H1 (cell line): ENCODE measurements at regions not wholly inside any gene's neighbourhood (a gene's known extent, or its start where the extent isn't known, plus 50 kb on each side); places are given as distances from the start of the nearest gene placed in this dataset.

Experiments
- CTCF ChIA-PET: fragments of 300-600 bp; sonication (Branson Sonifier 250); formaldehyde crosslinking; loops from one replicate; lab custom pipeline; 2021; ENCODE audit not compliant: partially characterized antibody; lab: Charles Lee
- POLR2A ChIA-PET: fragments of 300-600 bp; sonication (Branson Sonifier 250); formaldehyde crosslinking; loops from one replicate; lab custom pipeline; 2021; ENCODE audit warnings: inconsistent platforms; ENCODE audit not compliant: partially characterized antibody; lab: Charles Lee
- DNase-seq, 2 experiments: peaks; one replicate each; pipeline versions ENCODE4 v3.0.0 to v3.0.0-alpha.2; 2010 to 2022; ENCODE audit warnings: low spot score in 2 of 2, low read depth in 1 of 2, mixed read lengths in 1 of 2
- FAIRE-seq: peaks from 2 replicates; lab custom pipeline; 2011; peaks lifted over from hg19 to GRCh38; lab: Jason Lieb, UNC
- H2AFZ ChIP-seq: 2 replicates; pipeline ENCODE4 v1.8.1; 2012; ENCODE audit warnings: low read length, inconsistent platforms
- H2AK5ac ChIP-seq: 2 replicates; pipeline ENCODE4 v1.6.1; 2013; ENCODE audit warnings: low read depth, low read length
- H2BK120ac ChIP-seq: replicated peaks from 2 replicates; pipeline ENCODE3; 2013; ENCODE audit warnings: low read depth, low read length, inconsistent platforms
- H2BK12ac ChIP-seq: 2 replicates; pipeline ENCODE4 v1.6.1; 2013; ENCODE audit warnings: low read depth, low read length
- H2BK15ac ChIP-seq: 2 replicates; pipeline ENCODE4 v1.6.1; 2013; ENCODE audit warnings: low read length
- H2BK20ac ChIP-seq: 2 replicates; pipeline ENCODE4 v1.6.1; 2013; ENCODE audit warnings: low read length
- H2BK5ac ChIP-seq: 2 replicates; pipeline ENCODE4 v1.6.1; 2013; ENCODE audit warnings: low read depth, low read length
- H3K14ac ChIP-seq: 2 replicates; pipeline ENCODE4 v1.6.1; 2013; ENCODE audit warnings: inconsistent platforms; ENCODE audit not compliant: insufficient read length
- H3K18ac ChIP-seq: 2 replicates; pipeline ENCODE4 v1.6.1; 2013; ENCODE audit warnings: low read length; ENCODE audit errors: extremely low read depth
- H3K23ac ChIP-seq: 2 replicates; pipeline ENCODE4 v1.6.1; 2013; ENCODE audit warnings: inconsistent platforms; ENCODE audit not compliant: insufficient read length
- H3K23me2 ChIP-seq: 2 replicates; pipeline ENCODE4 v1.6.1; 2013; ENCODE audit warnings: low read depth, low read length
- H3K27ac ChIP-seq: 2 replicates; pipeline ENCODE4 v1.6.1; 2011; ENCODE audit warnings: low read depth, low read length, inconsistent platforms
- H3K27me3 ChIP-seq, 4 experiments: replicated peaks in 1 of 4; 1 replicate in 1 of 4; 2 replicates in 3 of 4; pipeline versions ENCODE4 v1.6.1 to v1.8.1; 2011 to 2013; ENCODE audit warnings: low read length in 3 of 4, mild to moderate bottlenecking in 3 of 4, inconsistent platforms in 2 of 4, mixed read lengths in 2 of 4, moderate library complexity in 1 of 4; ENCODE audit not compliant: control insufficient read depth in 3 of 4, insufficient read depth in 3 of 4; ENCODE audit errors: extremely low read depth in 1 of 4
- H3K36me3 ChIP-seq, 4 experiments: 2 replicates each; pipeline versions ENCODE4 v1.6.1 to v1.8.1; 2011 to 2013; ENCODE audit warnings: mild to moderate bottlenecking in 4 of 4, low read length in 3 of 4, moderate library complexity in 2 of 4, control low read depth in 1 of 4, inconsistent platforms in 1 of 4; ENCODE audit not compliant: insufficient read depth in 4 of 4, control insufficient read depth in 2 of 4
- H3K4ac ChIP-seq: replicated peaks from 2 replicates; pipeline ENCODE3; 2013; ENCODE audit warnings: low read length, low read depth, mixed read lengths, inconsistent platforms; ENCODE audit not compliant: insufficient read length
- H3K4me1 ChIP-seq, 4 experiments: replicated peaks in 1 of 4; 1 replicate in 1 of 4; 2 replicates in 3 of 4; pipeline versions ENCODE4 v1.6.1 to v1.8.1; 2011 to 2013; ENCODE audit warnings: low read length in 3 of 4, inconsistent platforms in 2 of 4, mixed read lengths in 1 of 4; ENCODE audit not compliant: insufficient read depth in 4 of 4, control insufficient read depth in 3 of 4
- H3K4me2 ChIP-seq, 2 experiments: 2 replicates each; pipeline versions ENCODE4 v1.6.1 to v1.8.1; 2011 to 2013; ENCODE audit warnings: low read depth in 2 of 2, low read length in 2 of 2, control low read depth in 1 of 2, inconsistent platforms in 1 of 2, mild to moderate bottlenecking in 1 of 2; ENCODE audit not compliant: insufficient read depth in 1 of 2
- H3K4me3 ChIP-seq, 4 experiments: fragments of 200-600, 300-600 bp in 1 of 4; sonication (generic), shearing (Covaris generic), sonication (Bioruptor Twin) in 1 of 4; 2 replicates each; pipeline versions ENCODE4 v1.5.1 to v1.8.1; 2011 to 2016; ENCODE audit warnings: low read length in 4 of 4, low read depth in 3 of 4, control low read depth in 2 of 4, inconsistent platforms in 2 of 4, mild to moderate bottlenecking in 2 of 4, mixed read lengths in 1 of 4, moderate library complexity in 1 of 4; ENCODE audit not compliant: insufficient read depth in 2 of 4; ENCODE audit errors: extremely low read depth in 1 of 4
- H3K56ac ChIP-seq: replicated peaks from 2 replicates; pipeline ENCODE3; 2013; ENCODE audit warnings: low read depth, mild to moderate bottlenecking, mixed read lengths, low read length, inconsistent platforms; ENCODE audit not compliant: insufficient read length
- H3K79me1 ChIP-seq: 2 replicates; pipeline ENCODE4 v1.6.1; 2013; ENCODE audit warnings: low read depth, low read length, control low read depth
- H3K79me2 ChIP-seq, 2 experiments: 2 replicates each; pipeline versions ENCODE4 v1.6.1 to v1.8.1; 2012 to 2013; ENCODE audit warnings: low read length in 2 of 2, mild to moderate bottlenecking in 2 of 2, inconsistent platforms in 1 of 2; ENCODE audit not compliant: insufficient read depth in 2 of 2, control insufficient read depth in 1 of 2
- H3K9ac ChIP-seq, 4 experiments: replicated peaks in 1 of 4; 1 replicate in 1 of 4; 2 replicates in 3 of 4; pipeline versions ENCODE4 v1.6.1 to v1.8.1; 2011 to 2013; ENCODE audit warnings: low read depth in 3 of 4, low read length in 3 of 4, control low read depth in 2 of 4, mild to moderate bottlenecking in 2 of 4, moderate library complexity in 2 of 4, inconsistent platforms in 1 of 4; ENCODE audit errors: extremely low read depth in 1 of 4
- H3K9me3 ChIP-seq, 2 experiments: 2 replicates each; pipeline versions ENCODE4 v1.6.1 to v1.8.1; 2012 to 2013; ENCODE audit warnings: mild to moderate bottlenecking in 2 of 2, moderate library complexity in 2 of 2, control low read depth in 1 of 2, inconsistent platforms in 1 of 2, low read depth in 1 of 2, low read length in 1 of 2, mixed read lengths in 1 of 2; ENCODE audit not compliant: insufficient read depth in 2 of 2
- H4K20me1 ChIP-seq, 2 experiments: replicated peaks in 1 of 2; 2 replicates each; pipeline versions ENCODE3 to v1.8.1; 2011 to 2013; ENCODE audit warnings: inconsistent platforms in 2 of 2, low read length in 2 of 2, mild to moderate bottlenecking in 1 of 2; ENCODE audit not compliant: insufficient read depth in 2 of 2, control insufficient read depth in 1 of 2
- H4K5ac ChIP-seq: 2 replicates; pipeline ENCODE4 v1.6.1; 2013; ENCODE audit warnings: low read length, low read depth, mixed read lengths, inconsistent platforms; ENCODE audit not compliant: insufficient read length
- H4K8ac ChIP-seq: 2 replicates; pipeline ENCODE4 v1.8.0; 2013; ENCODE audit warnings: mild to moderate bottlenecking, moderate library complexity, low read length, inconsistent platforms; ENCODE audit not compliant: insufficient read depth; ENCODE audit errors: extremely low read depth
- H4K91ac ChIP-seq: replicated peaks from 2 replicates; pipeline ENCODE3; 2013; ENCODE audit warnings: low read length, mixed read lengths, inconsistent platforms; ENCODE audit not compliant: insufficient read length
- E2F6 ChIP-seq: IDR thresholded peaks from 2 replicates; pipeline ENCODE4 v1.6.1; 2012; ENCODE audit warnings: inconsistent platforms
- JUN ChIP-seq: IDR thresholded peaks from 2 replicates; pipeline ENCODE4 v1.6.1; 2011; ENCODE audit warnings: low read depth, mild to moderate bottlenecking, improper control_type of control experiment, low read length
- KDM1A ChIP-seq: fragments of 200-600, 300-600 bp; sonication (generic); IDR thresholded peaks from 2 replicates; pipeline ENCODE4 v1.7.1; 2016; ENCODE audit warnings: mild to moderate bottlenecking, low read length, borderline replicate concordance
- TAF7 ChIP-seq: optimal IDR thresholded peaks from 2 replicates; pipeline ENCODE3; 2011; ENCODE audit warnings: low read depth, mild to moderate bottlenecking, inconsistent platforms, low read length, moderate library complexity, borderline replicate concordance
- ZNF274 ChIP-seq: IDR thresholded peaks from 2 replicates; pipeline ENCODE4 v1.7.0; 2012; ENCODE audit warnings: low read length, borderline replicate concordance; ENCODE audit errors: extremely low read depth
- WGBS, 2 experiments: shearing (Covaris generic) in 1 of 2; methylation state at CpG; one replicate each; pipeline versions ENCODE4 v1.1.6 to v1.1.7; 2013 to 2015; ENCODE audit warnings: low lambda C conversion rate in 2 of 2, mixed read lengths in 2 of 2, inconsistent platforms in 1 of 2, low coverage in 1 of 2, missing lambda C conversion rate in 1 of 2; ENCODE audit not compliant: insufficient replicate concordance in 2 of 2, insufficient coverage in 1 of 2, insufficient read length in 1 of 2; ENCODE audit errors: extremely low coverage in 1 of 2, missing lambda C conversion rate in 1 of 2; 5-methylcytosine and 5-hydroxymethylcytosine counted together

DNA sequence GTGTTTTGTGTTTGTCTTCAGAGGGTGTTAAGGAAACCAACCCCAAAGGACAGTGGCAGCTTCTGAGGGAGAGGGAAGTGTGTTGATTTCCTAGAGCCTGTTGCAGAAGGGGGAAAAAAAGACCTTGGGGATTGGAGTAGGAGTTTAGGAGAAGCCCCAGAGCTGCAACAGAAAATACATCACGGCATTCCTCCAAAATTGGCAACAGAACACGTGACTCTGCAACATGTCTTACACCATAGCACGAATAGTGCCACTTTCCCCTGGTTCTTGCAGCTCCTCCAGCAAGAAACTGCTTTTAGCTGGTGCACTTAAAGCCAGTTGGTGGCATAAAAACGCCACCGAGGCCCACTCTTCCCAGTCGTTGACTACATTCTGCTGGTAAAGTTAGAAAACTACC, 473.0 kb downstream of the CD83 start:
- Histone ChIP-seq H4K8ac (no peak overlapping the region), H3K4me1 (no peaks in the 10 kb centered on the region; a peak in 1 of 7 replicates), H2AK5ac (no peak overlapping the region), H3K36me3 (no peaks in the 10 kb centered on the region; a peak in 1 of 8 replicates), H3K4ac (no peak overlapping the region), H3K9ac (no peak overlapping the region), H3K79me1 (no peaks in the 10 kb centered on the region), H3K4me3 (no peak overlapping the region), H3K23ac (no peak overlapping the region), H3K9me3 (no peaks in the 10 kb centered on the region), H3K79me2 (no peaks in the 10 kb centered on the region), H2BK120ac (no peak overlapping the region), H3K27ac (no peak overlapping the region), H2BK15ac (no peak overlapping the region), H3K18ac (no peak overlapping the region), H3K27me3 (no peaks in the 10 kb centered on the region), H3K23me2 (no peaks in the 10 kb centered on the region), H4K91ac (no peak overlapping the region), H3K4me2 (no peak overlapping the region), H4K5ac (no peak overlapping the region), H2AFZ (no peak overlapping the region), H2BK12ac (no peak overlapping the region), H2BK20ac (no peak overlapping the region), H3K56ac (no peak overlapping the region)
- DNase-seq (no peak), FAIRE-seq (no peak)
- POLR2A ChIA-PET: no interaction called here
- TF ChIP-seq KDM1A: no peak
- TF ChIP-seq JUN: no peak
- no peak for TF ChIP-seq TAF7
- no peak for TF ChIP-seq E2F6
- TF ChIP-seq ZNF274: no peak
- TF ChIP-seq, all 59 proteins: peak for 0
- WGBS, 2 experiments: 62% methylated on average over 6 of the region's 6 CpGs; no CpG with 5 or more reads in 1 of the 2 experiments
- no peaks in the 10 kb centered on the region for H4K20me1 ChIP-seq
- H2BK5ac ChIP-seq: no peak overlapping the region
- H3K14ac ChIP-seq: no peak overlapping the region
- CTCF ChIA-PET: no interaction called here
